GM18907 (cell line): ENCODE measurements at regions not wholly inside any gene's neighbourhood (a gene's known extent, or its start where the extent isn't known, plus 50 kb on each side); places are given as distances from the start of the nearest gene placed in this dataset.

ENCODE experiments used
- ATAC-seq: cut with Tn5 transposase; IDR thresholded peaks from one replicate; pipeline ENCODE4 v1.9.1; 2021; ENCODE audit warnings: mild to moderate bottlenecking, moderate library complexity; ENCODE audit not compliant: unreplicated experiment

GRCh38 chr22:22392131-22392530, 116.4 kb downstream of the ZNF280B start:
- no peak for ATAC-seq

DNA sequence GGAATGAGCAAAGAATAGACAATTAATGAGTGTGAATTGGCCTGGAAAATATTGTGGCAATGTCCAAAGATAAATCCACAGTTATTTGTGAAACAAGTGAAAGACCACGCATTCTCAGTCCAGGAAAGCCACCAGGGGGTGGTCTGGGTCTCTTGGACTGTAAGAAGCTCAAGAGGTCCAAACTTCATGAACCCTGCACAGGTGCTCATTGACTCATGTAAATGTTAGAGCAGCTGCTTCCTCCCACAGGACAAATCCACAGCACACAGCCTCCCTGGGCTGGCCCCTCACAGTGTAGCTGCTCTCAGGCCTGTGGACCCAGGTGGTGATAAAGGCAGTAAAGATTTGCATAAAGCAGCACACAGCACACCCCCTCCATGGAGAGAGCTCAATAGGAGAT, 114.0 kb downstream of the ZNF280B start:
- ATAC-seq, result no peak

DNA sequence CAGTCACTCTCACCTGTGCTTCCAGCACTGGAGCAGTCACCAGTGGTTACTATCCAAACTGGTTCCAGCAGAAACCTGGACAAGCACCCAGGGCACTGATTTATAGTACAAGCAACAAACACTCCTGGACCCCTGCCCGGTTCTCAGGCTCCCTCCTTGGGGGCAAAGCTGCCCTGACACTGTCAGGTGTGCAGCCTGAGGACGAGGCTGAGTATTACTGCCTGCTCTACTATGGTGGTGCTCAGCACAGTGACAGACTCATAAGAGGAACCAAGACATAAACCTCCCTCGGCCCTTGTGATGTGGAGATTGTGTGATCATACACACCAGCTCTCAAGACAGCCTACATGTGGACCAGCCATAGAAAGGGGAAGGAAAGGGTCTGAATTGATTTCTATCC, 113.3 kb downstream of the ZNF280B start:
- no peak for ATAC-seq

- no peak for ATAC-seq
Observed at GRCh38 chr22:22396741-22397291, 111.7 kb downstream of the ZNF280B start.

DNA sequence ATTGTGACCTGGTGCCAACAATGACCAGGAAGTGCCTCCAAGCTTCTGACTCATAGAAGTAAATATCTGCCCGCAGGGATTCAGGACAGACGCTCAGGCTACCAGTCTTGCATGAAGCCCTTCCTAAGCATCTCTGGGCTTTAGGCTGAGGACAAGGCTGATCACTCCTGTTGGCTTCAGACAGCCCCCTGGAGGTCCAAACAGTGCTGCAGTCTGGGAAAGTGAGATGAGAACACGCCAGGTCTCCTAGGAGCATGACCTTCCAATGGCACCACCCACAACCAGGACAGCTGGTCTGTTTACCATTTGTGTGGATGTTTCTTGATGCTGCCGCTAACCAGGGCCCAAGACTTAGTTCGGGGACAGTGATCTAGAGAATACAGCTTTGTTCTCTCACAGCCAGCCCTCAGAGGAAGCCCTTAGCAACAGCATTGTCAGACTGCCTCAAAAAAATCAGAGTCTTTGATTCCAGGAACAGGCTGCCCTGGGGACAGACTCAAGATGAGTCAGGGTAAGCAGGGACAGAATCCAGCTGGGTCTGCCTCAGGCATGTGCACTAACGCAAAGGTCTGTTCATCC, 111.2 kb downstream of the ZNF280B start:
- ATAC-seq, result no peak

DNA sequence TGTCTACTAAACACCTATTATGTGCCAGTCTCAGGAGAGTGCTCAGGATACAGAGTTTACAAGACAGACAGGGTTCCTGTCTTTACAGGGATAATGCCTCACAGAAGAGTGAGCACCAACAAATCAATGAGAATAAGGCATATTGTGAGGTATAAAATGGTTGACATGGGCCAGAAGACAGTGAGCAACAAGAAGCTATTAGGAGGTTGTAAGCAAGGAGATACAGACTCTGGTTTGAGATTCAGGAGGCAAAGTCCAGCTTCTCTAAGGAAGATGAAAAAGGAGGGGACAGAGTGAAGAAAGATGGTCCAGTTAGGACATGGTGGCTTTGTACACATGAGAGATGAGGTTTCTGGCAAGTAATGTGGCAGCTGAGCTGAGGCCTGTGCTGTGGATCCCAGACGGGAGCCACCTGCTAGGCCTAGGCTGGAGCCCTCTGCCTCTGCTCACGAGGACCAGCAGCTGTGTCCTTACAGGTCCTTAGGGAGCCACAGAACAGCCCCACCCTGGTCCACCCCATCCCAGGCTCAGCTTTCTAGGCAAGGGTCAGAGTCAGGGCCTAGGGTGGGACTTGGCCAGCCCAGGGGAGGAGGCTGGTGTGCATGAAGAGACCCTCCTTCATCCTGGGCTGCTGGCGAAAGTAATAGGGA, 110.5 kb downstream of the ZNF280B start:
- ATAC-seq, result no peak

GRCh38 chr22:22398530-22399327, 109.8 kb downstream of the ZNF280B start:
- ATAC-seq, result no peak

DNA sequence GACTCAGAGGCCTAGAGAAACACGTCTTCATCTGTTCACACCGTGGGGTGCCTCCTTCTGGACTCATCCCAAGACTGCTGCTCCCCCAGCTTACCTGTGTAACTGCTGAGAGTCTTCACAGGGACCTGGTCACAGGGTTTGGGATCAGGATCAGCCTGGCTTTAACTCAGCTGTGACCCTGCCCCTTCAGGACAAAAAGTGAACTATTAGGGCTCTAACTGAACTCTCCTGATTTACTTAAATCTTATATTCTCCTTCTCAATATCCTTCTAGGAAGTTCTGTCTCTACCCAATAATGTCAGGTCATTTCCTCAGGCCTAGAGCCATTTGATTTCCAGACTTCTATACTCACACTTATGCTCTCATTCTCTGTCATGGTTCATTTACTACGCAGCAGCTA, 108.4 kb downstream of the ZNF280B start:
- no peak for ATAC-seq

DNA sequence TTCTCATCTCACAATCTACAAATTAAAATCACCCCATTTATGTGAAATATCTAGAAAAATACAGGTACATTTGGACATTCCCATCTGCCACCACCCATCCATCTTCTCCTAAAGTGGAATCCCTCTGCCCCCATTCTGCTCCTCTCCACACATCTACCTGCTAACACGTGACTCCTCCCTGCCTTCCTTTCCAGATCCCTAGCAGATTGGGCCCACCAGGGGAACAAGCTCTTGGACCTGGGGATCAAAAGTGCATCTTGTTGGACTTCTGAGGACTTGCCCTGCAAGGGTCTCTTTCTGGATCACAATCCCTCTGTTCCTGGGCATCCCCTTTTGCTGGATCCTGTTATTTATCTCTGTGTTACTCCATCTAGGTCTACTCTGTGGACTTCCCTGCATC, 107.6 kb downstream of the ZNF280B start:
- ATAC-seq, result no peak

DNA sequence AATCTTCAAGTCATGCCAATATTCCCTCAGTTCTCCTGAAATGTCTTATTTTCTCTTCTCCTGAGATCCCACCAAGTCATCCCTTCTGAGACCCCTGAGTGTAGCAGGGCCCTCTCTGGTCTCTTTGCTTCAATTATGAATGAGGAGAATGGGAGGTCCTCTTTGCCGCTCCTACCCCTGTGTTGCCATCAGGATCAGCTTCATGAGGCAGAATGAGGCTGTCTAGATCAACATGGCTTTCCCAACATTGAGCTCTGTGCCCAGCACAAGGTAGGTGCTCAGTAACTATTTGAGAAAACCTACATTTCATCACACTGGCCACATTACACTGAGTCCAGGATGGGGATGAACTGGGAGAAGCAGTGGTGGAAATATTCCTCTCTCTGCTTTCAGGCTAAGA, 107.2 kb downstream of the ZNF280B start:
- ATAC-seq, result no peak

GRCh38 chr22:22403306-22403705, 105.2 kb downstream of the ZNF280B start:
- no peak for ATAC-seq

DNA sequence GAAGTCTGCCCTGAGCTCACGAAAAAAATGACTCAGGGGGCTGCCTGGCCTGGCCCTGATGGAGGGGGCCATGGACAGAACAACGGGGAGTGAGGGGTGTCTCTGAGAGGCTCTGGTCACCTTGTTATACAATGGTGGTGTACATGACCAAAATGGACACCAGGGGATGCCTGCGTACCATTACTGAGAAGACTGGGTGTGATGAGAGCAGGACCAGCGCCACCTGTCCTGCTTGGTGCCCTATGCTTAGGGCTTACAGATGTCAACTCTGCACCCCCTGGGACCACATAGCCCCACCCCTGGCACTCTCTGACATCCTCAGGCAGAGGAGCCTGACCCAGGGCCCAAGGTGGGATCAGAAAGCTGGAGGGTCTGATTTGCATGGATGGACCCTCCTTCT, 104.8 kb downstream of the ZNF280B start:
- no peak for ATAC-seq

DNA sequence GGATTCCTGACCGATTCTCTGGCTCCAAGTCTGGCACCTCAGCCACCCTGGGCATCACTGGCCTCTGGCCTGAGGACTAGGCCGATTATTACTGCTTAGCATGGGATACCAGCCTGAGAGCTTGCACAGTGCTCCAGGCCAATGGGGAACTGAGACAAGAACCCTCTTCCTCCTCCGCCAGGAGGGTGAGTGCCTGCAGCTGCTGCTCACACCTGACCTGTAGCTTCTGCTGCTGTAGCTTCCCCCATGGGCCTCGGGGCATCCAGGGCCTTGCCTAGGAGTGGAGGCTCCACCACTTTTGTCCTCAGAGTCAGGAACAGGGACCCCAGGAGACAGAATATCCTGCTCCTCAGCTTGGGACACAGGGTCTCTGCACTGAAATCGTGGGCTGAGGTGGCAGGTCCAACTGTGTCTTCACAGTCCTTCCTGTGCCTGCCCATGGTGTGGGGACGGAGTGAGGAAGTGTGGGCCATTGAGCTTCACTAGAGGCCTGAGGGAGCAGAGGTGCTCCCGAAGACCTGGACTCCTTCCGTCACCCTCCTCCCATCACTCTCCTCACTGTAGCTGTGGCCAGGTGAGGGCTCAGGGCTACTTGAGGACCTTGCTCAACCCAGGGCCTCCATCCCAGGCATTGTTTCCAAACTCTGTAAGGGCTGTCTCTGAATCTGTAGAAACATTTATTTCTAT, 103.8 kb downstream of the ZNF280B start:
- ATAC-seq, result no peak

DNA sequence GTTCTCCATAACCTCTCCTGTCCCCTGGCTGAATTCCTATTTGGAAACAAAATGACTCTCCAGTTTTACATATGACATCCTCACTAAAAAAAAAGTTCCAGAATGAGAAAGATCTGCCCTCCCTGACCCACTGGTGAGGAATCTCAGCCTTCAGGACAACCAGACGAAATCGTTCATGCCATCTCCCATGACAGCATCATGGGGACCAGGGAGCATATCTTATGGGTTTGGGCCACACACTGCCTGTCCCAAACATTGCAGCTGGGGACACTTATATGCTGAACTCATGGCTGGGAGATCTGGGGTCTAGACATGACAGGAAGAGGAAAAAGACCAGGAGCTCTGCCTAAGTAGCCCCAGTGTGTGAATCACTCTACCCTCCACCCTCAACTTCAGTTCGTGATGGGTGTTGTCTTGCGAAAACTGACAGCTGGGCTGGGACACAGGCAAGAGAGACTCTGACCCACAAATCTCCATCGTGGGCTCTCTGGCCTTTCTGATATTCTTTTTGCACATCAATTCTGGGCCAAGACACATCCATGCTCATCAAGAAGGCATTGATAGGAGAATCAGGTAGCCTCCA, 102.0 kb downstream of the ZNF280B start:
- ATAC-seq, result no peak

- no peak for ATAC-seq
Observed at GRCh38 chr22:22407061-22407460, 101.5 kb downstream of the ZNF280B start.

DNA sequence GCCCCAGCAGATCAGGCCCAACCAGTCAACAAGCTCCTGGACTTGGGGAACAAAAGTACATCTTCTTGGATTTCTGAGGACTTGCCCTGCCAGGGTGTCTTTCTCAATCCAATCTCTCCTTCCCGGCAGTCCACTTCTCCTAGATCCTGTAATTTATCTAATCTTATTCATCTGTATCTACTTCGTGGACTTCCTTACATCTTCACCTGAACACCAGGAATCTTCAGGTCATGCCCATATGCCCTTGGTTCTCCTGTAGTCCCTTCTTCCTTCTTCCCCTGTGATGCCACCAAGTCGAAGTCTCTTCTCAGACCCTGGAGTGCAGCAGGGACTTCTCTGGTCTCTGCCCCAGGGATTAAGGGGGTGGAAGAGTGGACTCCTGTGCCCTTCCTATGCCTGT, 100.3 kb downstream of the ZNF280B start:
- no peak for ATAC-seq

GRCh38 chr22:22408731-22409696, 99.5 kb downstream of the ZNF280B start:
- ATAC-seq, result peak; percentile 60

DNA sequence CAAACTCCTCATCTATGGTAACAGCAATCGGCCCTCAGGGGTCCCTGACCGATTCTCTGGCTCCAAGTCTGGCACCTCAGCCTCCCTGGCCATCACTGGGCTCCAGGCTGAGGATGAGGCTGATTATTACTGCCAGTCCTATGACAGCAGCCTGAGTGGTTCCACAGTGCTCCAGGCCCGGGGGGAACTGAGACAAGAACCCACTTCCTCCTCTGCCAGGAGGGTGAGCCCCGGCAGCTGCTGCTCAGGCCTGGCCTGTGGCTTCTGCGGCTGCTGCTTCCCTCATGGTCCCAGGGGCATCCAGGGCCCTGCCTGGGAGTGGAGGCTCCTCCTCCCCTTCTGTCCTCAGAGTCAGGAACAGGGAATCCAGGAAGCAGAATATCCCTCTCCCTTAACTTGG, 98.4 kb downstream of the ZNF280B start:
- peak; percentile 69 for ATAC-seq

GRCh38 chr22:22410677-22411076, 97.9 kb downstream of the ZNF280B start:
- no peak for ATAC-seq

GRCh38 chr22:22414266-22414665, 94.3 kb downstream of the ZNF280B start:
- no peak for ATAC-seq
